PC-9 (cell line): ENCODE measurements at regions not wholly inside any gene's neighbourhood (a gene's known extent, or its start where the extent isn't known, plus 50 kb on each side); places are given as distances from the start of the nearest gene placed in this dataset.

Experiments
- CTCF ChIP-seq: fragments of 200-600 bp; sonication (generic); conservative IDR thresholded peaks from 2 replicates; pipeline ENCODE4 v1.6.1; 2017; ENCODE audit warnings: mixed run types, antibody characterized with exemption, mild to moderate bottlenecking, moderate library complexity
- EZH2 ChIP-seq: fragments of 200-600 bp; sonication (generic); IDR thresholded peaks from 2 replicates; pipeline ENCODE4 v1.8.0; 2017; ENCODE audit warnings: antibody characterized with exemption, low read depth

- TF ChIP-seq CTCF: no peak
- no peak for TF ChIP-seq EZH2
Measured at GRCh38 chr3:167899093-167899492, 163.6 kb downstream of the SERPINI1 start.
